Dermis blood vessel endothelial cell (primary cell): ENCODE measurements at regions not wholly inside any gene's neighbourhood (a gene's known extent, or its start where the extent isn't known, plus 50 kb on each side); places are given as distances from the start of the nearest gene placed in this dataset.
A peak's percentile ranks its signal among the peaks of the same experiment; 100 is the strongest.

ENCODE experiments used
- DNase-seq: peaks from one replicate; pipeline ENCODE4 v3.0.0; 2010

DNA sequence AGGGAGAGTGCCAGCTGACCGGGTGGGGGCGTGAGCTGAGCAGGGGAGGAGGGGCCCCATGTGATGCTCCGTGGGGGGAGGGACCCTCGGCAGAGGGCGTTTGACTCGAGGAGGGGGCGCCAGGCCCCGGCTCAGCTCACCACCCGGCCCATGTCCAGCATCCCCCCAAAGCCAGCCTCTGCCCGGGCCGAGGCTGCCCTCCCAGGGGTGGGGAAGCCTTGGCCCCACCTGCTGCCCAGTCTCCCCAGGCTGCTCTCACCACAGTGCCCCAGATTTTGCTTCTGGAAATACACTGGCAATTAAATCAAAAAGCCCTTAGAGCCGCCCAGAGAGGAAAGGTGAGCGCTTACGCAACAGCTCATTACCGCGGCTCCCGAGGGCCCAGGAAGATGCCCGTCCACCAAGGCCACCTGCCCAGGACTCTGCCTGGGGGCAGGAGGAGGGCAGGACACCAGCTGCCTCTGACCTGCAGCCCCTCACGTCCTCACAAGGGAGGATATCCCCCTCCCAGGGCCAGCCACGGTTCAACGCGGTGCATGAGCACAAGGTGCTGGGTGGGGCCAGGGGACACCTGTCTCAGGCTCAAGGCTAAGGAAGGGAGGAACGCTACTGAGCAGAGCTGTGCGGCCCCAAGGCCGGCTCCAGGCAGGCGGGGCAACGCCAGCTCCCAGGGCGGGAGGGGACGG lies 70.0 kb upstream of the INPP5A start:
- no peak for DNase-seq

DNA sequence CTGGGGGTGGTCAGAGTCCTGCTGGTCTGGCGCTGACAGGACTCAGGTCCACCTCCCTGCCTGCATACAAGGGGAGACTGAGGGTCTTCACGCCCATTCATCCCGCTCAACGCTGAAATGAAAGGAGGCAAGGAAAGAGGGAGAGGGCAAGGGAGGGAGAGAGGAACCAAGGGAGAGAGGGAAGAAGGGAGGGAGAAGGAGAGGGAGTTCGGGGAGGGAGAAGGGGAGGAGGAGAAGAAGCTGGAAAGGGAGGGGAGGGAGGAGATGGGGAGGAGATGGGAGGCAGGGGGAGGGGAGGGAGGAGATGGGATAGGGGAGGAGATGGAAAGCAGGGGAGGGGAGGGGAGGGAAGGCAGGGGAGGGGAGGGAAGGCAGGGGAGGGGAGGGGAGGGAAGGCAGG lies 69.4 kb upstream of the INPP5A start:
- no peak for DNase-seq

DNA sequence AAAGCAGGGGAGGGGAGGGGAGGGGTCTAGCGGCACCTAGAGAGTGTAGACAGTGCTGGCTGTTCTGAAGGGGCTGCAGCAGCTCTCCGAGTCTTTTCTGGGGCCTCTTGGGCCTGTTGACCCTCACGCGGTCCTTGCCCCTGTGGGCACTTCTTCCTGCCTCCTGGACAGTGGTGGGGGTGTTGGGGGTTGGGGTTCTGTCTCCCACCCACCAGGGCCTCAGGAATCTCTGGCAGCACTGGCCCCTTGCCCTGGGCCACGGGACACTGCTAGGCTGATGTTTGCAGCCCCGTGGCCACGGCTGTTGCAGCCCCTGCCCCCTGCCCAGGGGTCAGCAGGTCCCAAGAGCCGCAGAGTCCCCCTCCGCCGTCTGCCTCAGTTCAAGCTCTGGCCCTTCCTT lies 68.9 kb upstream of the INPP5A start:
- DNase-seq = no peak

- DNase-seq = peak; percentile 18
Measured at GRCh38 chr10:132469197-132469884, 68.2 kb upstream of the INPP5A start.

DNA sequence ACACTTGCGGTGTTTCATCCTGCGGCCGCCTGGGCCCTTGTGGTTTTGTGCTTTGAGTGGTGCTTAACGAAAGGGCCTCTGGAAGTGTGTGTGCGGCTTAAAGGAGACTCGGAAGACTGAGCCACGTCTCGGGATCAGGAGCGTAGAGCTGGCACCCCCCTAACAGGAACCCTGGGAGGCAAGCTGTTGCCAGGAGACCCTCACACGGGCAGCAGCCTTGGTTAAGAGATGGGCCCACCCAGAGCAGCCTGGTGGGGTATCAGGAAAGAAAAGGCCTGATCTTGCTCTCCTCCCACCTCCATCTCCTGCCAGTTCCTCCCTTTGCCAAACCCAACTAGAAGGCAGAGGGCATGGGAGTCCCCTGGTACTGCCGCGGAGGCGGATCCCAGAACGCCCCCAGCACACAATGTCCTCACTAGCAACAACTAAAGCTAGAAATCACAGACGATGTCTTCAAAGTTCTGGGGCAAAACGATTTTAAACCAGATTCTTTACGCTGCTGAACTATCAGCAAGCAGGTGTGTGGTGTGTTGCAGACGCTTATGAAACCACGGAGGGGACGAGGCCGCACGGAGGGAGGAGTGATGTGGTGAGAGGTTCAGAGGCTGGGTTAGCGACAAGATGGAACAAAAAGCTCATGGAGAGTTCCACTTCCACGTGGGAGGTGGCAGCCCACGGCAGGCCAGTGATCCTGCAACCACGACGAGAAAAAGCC lies 67.0 kb upstream of the INPP5A start:
- no peak for DNase-seq

GRCh38 chr10:132471125-132471451 lies 66.5 kb upstream of the INPP5A start:
- no peak for DNase-seq

GRCh38 chr10:132471484-132471883 lies 66.1 kb upstream of the INPP5A start:
- no peak for DNase-seq

DNA sequence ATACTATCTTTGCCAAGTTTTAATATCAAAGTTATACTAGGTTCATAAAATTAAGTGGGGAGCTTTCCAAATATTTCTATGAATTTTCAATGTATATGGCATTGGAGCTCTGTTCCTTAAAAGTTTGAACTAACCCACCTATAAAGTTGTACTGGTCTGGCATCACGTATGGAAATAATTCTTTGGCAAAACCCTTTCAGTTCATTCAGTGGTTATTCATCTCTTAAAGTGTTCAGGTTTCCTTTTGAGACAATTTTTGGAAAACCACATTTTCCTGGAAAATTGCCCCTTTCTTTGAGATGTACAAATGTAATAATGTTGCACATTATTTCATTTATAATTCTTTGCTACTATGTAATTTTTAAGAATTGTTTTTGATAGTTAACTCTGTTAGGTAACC lies 62.5 kb upstream of the INPP5A start:
- DNase-seq = no peak

DNA sequence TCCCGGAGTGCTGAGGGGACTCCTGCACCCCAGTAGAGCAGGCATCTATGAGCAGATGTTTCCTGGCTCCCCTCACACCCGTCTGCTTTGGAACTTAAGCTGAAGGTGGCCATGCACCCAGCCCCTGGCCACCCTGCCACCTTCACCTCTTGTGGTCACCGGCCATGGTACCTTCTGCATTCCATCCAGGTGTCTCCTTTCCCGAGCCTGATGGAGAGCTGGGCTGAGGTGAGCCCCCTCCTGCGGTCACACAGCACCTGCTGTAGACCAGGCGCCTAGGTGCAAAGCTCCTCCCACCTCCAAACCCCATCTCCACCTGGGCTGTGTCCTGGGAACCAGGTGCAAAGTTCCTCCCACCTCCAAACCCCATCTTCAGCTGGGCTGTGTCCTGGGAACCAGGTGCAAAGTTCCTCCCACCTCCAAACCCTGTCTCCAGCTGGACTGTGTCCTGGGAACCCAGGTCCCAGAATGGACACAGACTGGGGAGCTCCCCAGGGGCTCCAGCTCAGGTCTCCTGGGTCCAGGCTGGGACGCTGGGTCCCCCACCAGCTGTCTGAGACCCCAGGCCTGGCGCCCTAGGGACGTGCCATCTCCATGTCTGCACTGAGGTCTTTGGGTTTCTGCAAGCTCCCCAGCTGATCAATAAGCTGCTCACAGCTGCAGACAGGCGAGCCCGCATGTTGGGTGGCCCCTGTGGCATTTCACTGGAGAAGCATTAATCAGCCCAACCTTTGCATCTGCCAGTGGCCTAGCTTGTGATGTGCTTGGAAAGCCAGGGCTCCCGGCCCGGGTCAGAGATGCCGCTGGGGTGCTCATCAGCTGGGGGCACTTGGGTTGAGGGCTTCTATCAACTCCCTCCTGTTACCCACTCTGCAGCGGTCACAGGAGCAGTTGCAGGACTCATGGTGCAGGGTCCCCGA lies 61.2 kb upstream of the INPP5A start:
- DNase-seq = no peak

GRCh38 chr10:132477066-132477397 lies 60.6 kb upstream of the INPP5A start:
- no peak for DNase-seq

GRCh38 chr10:132477398-132478340 lies 59.9 kb upstream of the INPP5A start:
- DNase-seq = no peak

- DNase-seq = no peak
Measured at GRCh38 chr10:132478341-132479023, 59.1 kb upstream of the INPP5A start.

GRCh38 chr10:132479024-132479602 lies 58.5 kb upstream of the INPP5A start:
- DNase-seq = no peak

GRCh38 chr10:132479603-132480221 lies 57.9 kb upstream of the INPP5A start:
- DNase-seq = no peak

DNA sequence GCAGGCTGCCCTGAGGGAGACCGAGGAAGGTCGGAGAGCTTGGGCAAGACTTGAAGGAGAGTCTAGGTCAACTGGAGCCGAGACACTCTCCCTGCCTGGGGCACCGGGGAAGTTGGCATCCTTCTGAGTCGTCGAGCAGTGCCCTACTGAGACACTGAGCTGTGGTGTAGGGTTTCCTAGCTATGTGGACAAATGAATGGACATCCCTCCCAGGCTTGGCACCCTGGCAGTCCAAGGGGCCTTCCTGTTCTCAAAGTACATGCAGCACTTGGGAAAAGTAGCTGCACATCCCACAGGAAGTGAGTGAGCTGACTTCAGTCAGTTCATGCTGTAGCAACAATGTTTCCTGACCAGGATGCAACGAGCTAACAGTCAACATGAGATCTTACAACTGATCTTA lies 57.2 kb upstream of the INPP5A start:
- DNase-seq = peak; percentile 39

DNA sequence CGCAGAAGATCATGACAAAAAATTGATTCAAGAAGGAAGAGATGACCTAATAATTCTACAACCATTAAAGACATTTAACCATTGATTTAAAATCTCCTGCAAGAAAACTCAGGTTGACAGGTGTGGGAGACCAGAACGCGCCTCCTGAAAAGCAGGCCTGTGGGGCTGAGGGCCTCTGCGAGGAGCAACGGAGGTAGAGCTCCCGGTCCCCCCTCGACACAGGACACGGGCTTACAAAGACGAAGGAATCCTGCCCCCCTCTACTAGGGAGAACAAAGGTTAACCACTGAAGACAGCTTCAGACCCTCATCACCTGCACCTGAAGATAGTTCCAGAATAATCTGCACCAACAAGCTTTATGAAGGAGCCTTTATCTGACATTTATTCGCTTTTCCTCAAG lies 55.9 kb upstream of the INPP5A start:
- no peak for DNase-seq

DNA sequence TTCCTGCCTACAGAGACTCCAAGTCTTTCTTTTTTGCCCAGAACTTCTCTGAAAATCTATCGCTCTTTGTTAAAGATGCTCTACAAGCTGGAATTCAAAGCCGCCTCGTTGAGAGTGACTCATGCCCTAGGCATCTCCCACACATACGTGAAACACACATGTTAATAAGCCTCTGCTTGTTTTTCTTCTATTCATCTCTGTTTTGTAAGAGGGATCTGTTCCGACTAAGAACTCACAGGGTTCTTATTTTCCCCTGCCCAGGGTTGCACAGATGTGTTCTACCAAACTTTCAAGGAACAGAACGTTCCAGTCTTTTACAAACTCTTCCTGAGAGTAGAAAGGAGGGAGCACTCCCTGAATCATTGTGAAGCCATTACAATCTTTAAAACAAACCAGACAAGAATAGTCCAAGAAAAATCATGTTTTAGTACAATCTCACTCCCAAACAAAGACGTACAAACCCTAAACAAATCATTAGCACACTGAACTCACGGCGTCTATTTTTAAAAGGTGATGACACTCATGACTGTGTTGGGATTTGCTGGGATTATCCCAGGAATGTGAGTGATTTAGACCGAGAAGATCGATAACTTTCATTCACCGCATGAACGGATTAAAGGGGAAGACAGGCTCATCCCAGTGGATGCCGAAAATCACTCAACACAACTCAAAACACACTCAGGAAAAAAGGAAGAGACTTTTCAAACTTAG lies 55.3 kb upstream of the INPP5A start:
- peak; percentile 49 for DNase-seq

DNA sequence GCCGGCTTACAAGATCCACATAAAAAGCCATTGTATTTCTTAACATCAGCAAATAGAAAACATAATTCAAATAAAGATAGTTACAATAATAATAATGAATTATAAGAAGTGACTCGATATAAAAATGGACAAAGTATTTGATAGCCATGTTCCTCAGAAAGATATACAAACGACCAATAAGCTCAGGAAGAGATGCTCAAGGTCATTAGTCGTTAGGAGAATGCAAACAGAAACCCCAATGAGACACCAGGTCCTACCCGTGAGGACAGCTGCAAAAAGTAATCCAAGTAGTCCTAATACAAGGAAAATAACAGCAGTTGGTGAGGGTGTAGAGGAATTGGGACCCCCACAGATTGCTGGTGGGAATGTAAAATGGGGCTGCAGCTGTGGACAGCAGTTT lies 54.2 kb upstream of the INPP5A start:
- DNase-seq = no peak

- no peak for DNase-seq
Measured at GRCh38 chr10:132484922-132485321, 52.7 kb upstream of the INPP5A start.

DNA sequence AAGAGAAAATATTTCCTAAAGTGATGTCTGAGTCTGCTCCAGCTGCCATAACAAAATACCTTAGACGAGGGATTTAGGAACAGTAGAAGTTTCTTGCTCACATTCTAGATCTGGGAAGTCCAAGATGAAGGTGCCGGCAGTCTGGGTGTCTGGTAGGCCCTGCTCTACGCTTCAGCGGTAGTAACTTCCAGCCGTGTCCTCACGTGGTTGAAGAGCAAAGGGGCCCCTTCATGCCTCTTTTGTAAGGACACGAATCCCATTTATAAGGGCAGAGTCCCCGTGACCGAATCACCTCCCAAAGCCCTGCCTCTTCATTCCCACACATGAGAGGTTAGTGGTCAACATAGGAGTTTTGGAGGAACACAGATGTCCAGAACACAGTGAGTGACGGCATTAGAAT lies 52.2 kb upstream of the INPP5A start:
- DNase-seq = no peak
